GM12878 (cell line): ENCODE measurements at regions not wholly inside any gene's neighbourhood (a gene's known extent, or its start where the extent isn't known, plus 50 kb on each side); places are given as distances from the start of the nearest gene placed in this dataset.

Experiments used
- ASH2L ChIP-seq: fragments of 300-600, 200-600 bp; sonication (generic); IDR thresholded peaks from 2 replicates; pipeline ENCODE4 v1.6.1; 2017; ENCODE audit warnings: low read depth, mild to moderate bottlenecking, borderline replicate concordance
- BACH1 ChIP-seq: fragments of 450-650 bp; IDR thresholded peaks from 2 replicates; pipeline ENCODE4 v1.6.1; 2017; ENCODE audit warnings: mild to moderate bottlenecking, borderline replicate concordance
- EP300 ChIP-seq, 2 experiments: fragments of 150-350 bp in 1 of 2; IDR thresholded peaks; 2 replicates each; pipeline ENCODE4 v1.6.1; 2011 to 2012; ENCODE audit warnings: low read depth in 2 of 2, low read length in 2 of 2, borderline replicate concordance in 1 of 2, improper control_type of control experiment in 1 of 2, inconsistent platforms in 1 of 2; ENCODE audit not compliant: control insufficient read depth in 1 of 2
- EZH2 ChIP-seq: IDR thresholded peaks from 2 replicates; pipeline ENCODE4 v1.6.1; 2012; ENCODE audit warnings: low read depth, mild to moderate bottlenecking, control low read depth, inconsistent platforms, low read length, borderline replicate concordance; ENCODE audit not compliant: control insufficient read depth
- POLR2A ChIP-seq: IDR thresholded peaks from 2 replicates; pipeline ENCODE4 v1.6.1; 2011; ENCODE audit warnings: low read depth, mild to moderate bottlenecking, low read length
- POLR2AphosphoS5 ChIP-seq: IDR thresholded peaks from 2 replicates; pipeline ENCODE4 v1.6.1; 2011; ENCODE audit warnings: mild to moderate bottlenecking, low read length, inconsistent platforms
- RAD21 ChIP-seq: IDR thresholded peaks from 2 replicates; pipeline ENCODE4 v1.6.1; 2011; ENCODE audit warnings: mild to moderate bottlenecking, low read depth, low read length, moderate library complexity; ENCODE audit not compliant: insufficient read depth

DNA sequence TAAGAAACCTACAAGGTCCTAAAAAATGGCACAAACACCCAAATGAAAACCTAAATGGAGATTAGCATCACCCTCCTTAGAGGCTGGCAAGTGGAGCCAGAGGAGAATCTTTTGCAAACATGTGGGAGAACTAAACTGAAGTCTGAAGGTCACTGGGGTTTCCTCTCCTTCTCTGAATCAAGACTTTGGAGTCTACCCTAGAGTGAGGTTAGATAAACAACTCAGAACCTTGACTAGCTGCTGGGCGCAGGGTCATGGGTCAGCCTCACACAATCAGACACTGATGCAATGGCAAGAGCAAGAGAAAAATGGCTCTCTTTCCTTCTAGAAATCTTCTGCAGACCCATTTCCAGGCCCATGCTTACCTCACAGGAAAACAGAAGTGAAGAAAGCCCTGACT, 165.8 kb downstream of the KCTD12 start:
- TF ChIP-seq POLR2A (no peak), RAD21 (no peak), EZH2 (no peak), EP300 (IDR thresholded peaks at IDR 0.05; ENCODE audit: borderline replicate concordance in 1 of 2, control insufficient read depth in 1 of 2, low read depth in 2 of 2, low read length in 2 of 2) (no peak), POLR2AphosphoS5 (no peak), BACH1 (no peak), ASH2L (no peak)
